ENCODE measurements at regions not wholly inside any gene's neighbourhood (a gene's known extent, or its start where the extent isn't known, plus 50 kb on each side); places are given as distances from the start of the nearest gene placed in this dataset. TPM values are rescaled to one million over a fixed set of nuclear protein-coding genes. Genes with fewer than 3 reads are reported as not detected.

GRCh38 chrX:53738370-53738906, 51.9 kb upstream of the HUWE1 start:
- no peak overlapping the region for H3K27ac ChIP-seq (ENCODE audit: extremely low read depth, low read depth, low read length)
- no peaks in the 10 kb centered on the region for H4K20me1 ChIP-seq (replicated peaks; ENCODE audit: control insufficient read depth, insufficient read depth, low read length)
- in situ Hi-C loops (cut with MboI), result no loop called here
- TF ChIP-seq PTBP1 (IDR thresholded peaks at IDR 0.05; ENCODE audit: low read depth, low read length), result no peak
- no peak for TF ChIP-seq RB1 (IDR thresholded peaks at IDR 0.05; ENCODE audit: low read depth)
- TF ChIP-seq LEF1 (IDR thresholded peaks at IDR 0.05), result no peak
- TF ChIP-seq, protein P1, sequence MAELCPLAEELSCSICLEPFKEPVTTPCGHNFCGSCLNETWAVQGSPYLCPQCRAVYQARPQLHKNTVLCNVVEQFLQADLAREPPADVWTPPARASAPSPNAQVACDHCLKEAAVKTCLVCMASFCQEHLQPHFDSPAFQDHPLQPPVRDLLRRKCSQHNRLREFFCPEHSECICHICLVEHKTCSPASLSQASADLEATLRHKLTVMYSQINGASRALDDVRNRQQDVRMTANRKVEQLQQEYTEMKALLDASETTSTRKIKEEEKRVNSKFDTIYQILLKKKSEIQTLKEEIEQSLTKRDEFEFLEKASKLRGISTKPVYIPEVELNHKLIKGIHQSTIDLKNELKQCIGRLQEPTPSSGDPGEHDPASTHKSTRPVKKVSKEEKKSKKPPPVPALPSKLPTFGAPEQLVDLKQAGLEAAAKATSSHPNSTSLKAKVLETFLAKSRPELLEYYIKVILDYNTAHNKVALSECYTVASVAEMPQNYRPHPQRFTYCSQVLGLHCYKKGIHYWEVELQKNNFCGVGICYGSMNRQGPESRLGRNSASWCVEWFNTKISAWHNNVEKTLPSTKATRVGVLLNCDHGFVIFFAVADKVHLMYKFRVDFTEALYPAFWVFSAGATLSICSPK (IDR thresholded peaks at IDR 0.05; ENCODE audit: borderline replicate concordance), result no peak
- no peak for TF ChIP-seq ZNF551 (CRISPR knock-in tag; IDR thresholded peaks at IDR 0.05)
- no peak for TF ChIP-seq KDM2B (CRISPR knock-in tag; IDR thresholded peaks at IDR 0.05)
- TF ChIP-seq DMBX1 (CRISPR knock-in tag; IDR thresholded peaks at IDR 0.05; ENCODE audit: borderline replicate concordance), result no peak
- TF ChIP-seq ZFPM2 (CRISPR knock-in tag; IDR thresholded peaks at IDR 0.05), result no peak
- no peak for TF ChIP-seq CHD1 (IDR thresholded peaks at IDR 0.05; ENCODE audit: low read length)
- H3K9ac ChIP-seq (ENCODE audit: insufficient read depth in 1 of 2, low read depth in 2 of 2, low read length in 2 of 2), result no peak overlapping the region
- ChIA-PET CTCF (ENCODE audit: low intra/inter-chr PET ratio) (no interaction called here), POLR2A (no interaction called here)
- WGBS (ENCODE audit: insufficient coverage, low coverage, missing lambda C conversion rate), result no CpG with 5 or more reads among the region's 4 CpGs
- DNase-seq (ENCODE audit: extremely low read depth in 1 of 4, low spot score in 3 of 4) (no peak), ATAC-seq (no peak), FAIRE-seq (no peak)
- peaks cover 0 to 9% of the 10 kb centered on the region in 2 experiments; a peak in 2 of 5 replicates for H3K27me3 ChIP-seq (ENCODE audit: control insufficient read depth in 2 of 2, insufficient read depth in 2 of 2, low read length in 2 of 2)
- no peaks in the 10 kb centered on the region for H3K4me1 ChIP-seq (replicated peaks in 1 of 2; ENCODE audit: control insufficient read depth in 2 of 2, insufficient read depth in 2 of 2, low read length in 2 of 2)
- no peak overlapping the region for H2AFZ ChIP-seq (ENCODE audit: low read depth, low read length)
- no peaks in the 10 kb centered on the region for H3K9me1 ChIP-seq (ENCODE audit: control insufficient read depth, insufficient read depth, low read length)
- H3K79me2 ChIP-seq (ENCODE audit: control insufficient read depth, insufficient read depth, low read length), result no peaks in the 10 kb centered on the region
- H3K4me3 ChIP-seq, result no peak overlapping the region
- intact Hi-C loops (cut with micrococcal nuclease), result no loop called here
- no peaks in the 10 kb centered on the region for H3K9me3 ChIP-seq (replicated peaks; ENCODE audit: control insufficient read depth, insufficient read depth, low read depth, low read length)
- BruUV-seq (replicated peaks), result no TSS peak
- H3K4me2 ChIP-seq (ENCODE audit: insufficient read depth, low read length), result no peak overlapping the region
- no peaks in the 10 kb centered on the region for H3K36me3 ChIP-seq (ENCODE audit: control insufficient read depth, insufficient read depth, low read length)

Small RNAs in the stretch of these regions (small RNA-seq; reads per million reads assigned to genes)
- gene BX323845.1, result not detected
- not detected for gene BX323845.2
